HG03196 (cell line): ENCODE measurements at regions not wholly inside any gene's neighbourhood (a gene's known extent, or its start where the extent isn't known, plus 50 kb on each side); places are given as distances from the start of the nearest gene placed in this dataset.
"Not testable (repeated sequence)": the region's sequence is repeated elsewhere in the genome, so short reads cannot be mapped to it uniquely, and the experiment has no call there.

Experiments
- ATAC-seq: cut with Tn5 transposase; IDR thresholded peaks from one replicate; pipeline ENCODE4 v1.9.1; 2021; ENCODE audit not compliant: unreplicated experiment

- ATAC-seq: no peak
Measured at GRCh38 chr13:101003566-101003965, 329.0 kb upstream of the TMTC4 start.

GRCh38 chr13:100989392-100989791 lies 314.8 kb upstream of the TMTC4 start:
- ATAC-seq: no peak

GRCh38 chr13:100988921-100989320 lies 314.3 kb upstream of the TMTC4 start:
- no peak for ATAC-seq

GRCh38 chr13:100987948-100988347 lies 313.4 kb upstream of the TMTC4 start:
- no peak for ATAC-seq

GRCh38 chr13:100986571-100986970 lies 312.0 kb upstream of the TMTC4 start:
- no peak for ATAC-seq

- no peak for ATAC-seq
Measured at GRCh38 chr13:100984085-100984705, 309.6 kb upstream of the TMTC4 start.

GRCh38 chr13:100983111-100983510 lies 308.5 kb upstream of the TMTC4 start:
- ATAC-seq: no peak

- no peak for ATAC-seq
Measured at GRCh38 chr13:100980171-100980570, 305.6 kb upstream of the TMTC4 start.

GRCh38 chr13:100977841-100978240 lies 303.2 kb upstream of the TMTC4 start:
- ATAC-seq: no peak

- no peak for ATAC-seq
Measured at GRCh38 chr13:100976993-100977392, 302.4 kb upstream of the TMTC4 start.

GRCh38 chr13:100975666-100976065 lies 301.1 kb upstream of the TMTC4 start:
- not testable (repeated sequence) for ATAC-seq

GRCh38 chr13:100962585-100962984 lies 288.0 kb upstream of the TMTC4 start:
- ATAC-seq: no peak

- no peak for ATAC-seq
Measured at GRCh38 chr13:100961186-100961585, 286.6 kb upstream of the TMTC4 start.

GRCh38 chr13:100958831-100959230 lies 284.2 kb upstream of the TMTC4 start:
- ATAC-seq: no peak

- no peak for ATAC-seq
Measured at GRCh38 chr13:100957741-100958140, 283.1 kb upstream of the TMTC4 start.

GRCh38 chr13:100954430-100955305 lies 280.1 kb upstream of the TMTC4 start:
- no peak for ATAC-seq

- no peak for ATAC-seq
Measured at GRCh38 chr13:100951016-100951415, 276.4 kb upstream of the TMTC4 start.

- not testable (repeated sequence) for ATAC-seq
Measured at GRCh38 chr13:100948937-100949336, 274.3 kb upstream of the TMTC4 start.

GRCh38 chr13:100946588-100946987 lies 272.0 kb upstream of the TMTC4 start:
- ATAC-seq: no peak

- ATAC-seq: no peak
Measured at GRCh38 chr13:100944791-100945345, 270.3 kb upstream of the TMTC4 start.

- ATAC-seq: no peak
Measured at GRCh38 chr13:100942742-100943141, 268.1 kb upstream of the TMTC4 start.
